ENCODE measurements at regions not wholly inside any gene's neighbourhood (a gene's known extent, or its start where the extent isn't known, plus 50 kb on each side); places are given as distances from the start of the nearest gene placed in this dataset.

DNA sequence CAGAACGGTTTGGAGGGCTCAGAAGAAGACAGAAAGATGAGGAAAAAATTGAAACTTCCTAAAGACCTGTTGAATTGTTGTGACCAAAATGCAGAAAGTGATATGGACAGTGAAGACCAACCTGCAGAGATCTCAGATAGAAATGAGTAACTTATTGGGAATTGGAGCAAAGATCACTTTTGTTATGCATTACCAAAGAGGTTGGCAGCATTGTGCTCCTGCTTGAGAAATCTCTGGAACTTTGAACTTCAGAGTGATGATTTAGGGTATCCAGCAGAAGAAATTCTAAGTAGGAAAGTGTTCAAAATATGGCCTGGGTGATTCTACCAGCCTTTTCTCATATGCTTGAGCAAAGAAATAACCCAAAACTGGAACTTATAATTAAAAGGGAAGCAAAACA lies 136.0 kb downstream of the GJA1 start:
- no peak for DNase-seq
- intact Hi-C loops (cut with micrococcal nuclease), result no loop called here
- H3K27me3 Mint-ChIP-seq, result no peaks in the 10 kb centered on the region
- H3K9me3 Mint-ChIP-seq, result peaks cover 3% of the 10 kb centered on the region
- no peaks in the 10 kb centered on the region for H3K36me3 Mint-ChIP-seq (ENCODE audit: low read depth)
- H3K4me1 Mint-ChIP-seq, result no peaks in the 10 kb centered on the region
- TF ChIP-seq, protein P1, sequence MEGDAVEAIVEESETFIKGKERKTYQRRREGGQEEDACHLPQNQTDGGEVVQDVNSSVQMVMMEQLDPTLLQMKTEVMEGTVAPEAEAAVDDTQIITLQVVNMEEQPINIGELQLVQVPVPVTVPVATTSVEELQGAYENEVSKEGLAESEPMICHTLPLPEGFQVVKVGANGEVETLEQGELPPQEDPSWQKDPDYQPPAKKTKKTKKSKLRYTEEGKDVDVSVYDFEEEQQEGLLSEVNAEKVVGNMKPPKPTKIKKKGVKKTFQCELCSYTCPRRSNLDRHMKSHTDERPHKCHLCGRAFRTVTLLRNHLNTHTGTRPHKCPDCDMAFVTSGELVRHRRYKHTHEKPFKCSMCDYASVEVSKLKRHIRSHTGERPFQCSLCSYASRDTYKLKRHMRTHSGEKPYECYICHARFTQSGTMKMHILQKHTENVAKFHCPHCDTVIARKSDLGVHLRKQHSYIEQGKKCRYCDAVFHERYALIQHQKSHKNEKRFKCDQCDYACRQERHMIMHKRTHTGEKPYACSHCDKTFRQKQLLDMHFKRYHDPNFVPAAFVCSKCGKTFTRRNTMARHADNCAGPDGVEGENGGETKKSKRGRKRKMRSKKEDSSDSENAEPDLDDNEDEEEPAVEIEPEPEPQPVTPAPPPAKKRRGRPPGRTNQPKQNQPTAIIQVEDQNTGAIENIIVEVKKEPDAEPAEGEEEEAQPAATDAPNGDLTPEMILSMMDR (IDR thresholded peaks at IDR 0.05), result no peak
- no peak overlapping the region for H3K4me3 Mint-ChIP-seq
- H3K27ac Mint-ChIP-seq, result no peak overlapping the region
- ChIA-PET CTCF (no interaction called here), POLR2A (no interaction called here)
- no peak for ATAC-seq (ENCODE audit: low read depth)

DNA sequence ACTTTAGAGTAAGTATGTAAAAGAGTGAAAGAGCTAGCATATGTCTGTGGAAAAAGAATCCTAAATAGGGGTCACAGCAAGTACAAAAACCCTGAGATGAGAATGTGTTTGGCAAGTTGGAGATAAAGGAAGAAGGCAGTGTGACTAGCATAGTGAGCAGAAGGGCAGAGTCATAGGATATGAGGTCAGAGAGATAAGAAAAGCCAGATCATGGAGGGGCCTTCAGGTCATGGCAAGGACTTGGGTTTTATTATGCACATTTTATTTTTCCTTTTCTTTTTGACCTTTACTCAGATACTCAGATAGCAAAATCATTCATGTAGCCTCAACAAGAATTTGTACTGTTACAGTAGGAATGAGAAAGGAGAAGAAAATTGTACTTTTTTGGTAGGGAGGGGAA lies 138.0 kb downstream of the GJA1 start:
- DNase-seq (no peak), ATAC-seq (ENCODE audit: low read depth) (no peak)
- H3K9me3 Mint-ChIP-seq, result peaks cover 3% of the 10 kb centered on the region
- H3K4me3 Mint-ChIP-seq, result no peak overlapping the region
- intact Hi-C loops (cut with micrococcal nuclease), result no loop called here
- no peaks in the 10 kb centered on the region for H3K27me3 Mint-ChIP-seq
- ChIA-PET POLR2A (no interaction called here), CTCF (no interaction called here)
- TF ChIP-seq, protein P1 (IDR thresholded peaks at IDR 0.05), result no peak
- no peaks in the 10 kb centered on the region for H3K36me3 Mint-ChIP-seq (ENCODE audit: low read depth)
- H3K4me1 Mint-ChIP-seq, result no peaks in the 10 kb centered on the region
- H3K27ac Mint-ChIP-seq, result no peak overlapping the region

DNA sequence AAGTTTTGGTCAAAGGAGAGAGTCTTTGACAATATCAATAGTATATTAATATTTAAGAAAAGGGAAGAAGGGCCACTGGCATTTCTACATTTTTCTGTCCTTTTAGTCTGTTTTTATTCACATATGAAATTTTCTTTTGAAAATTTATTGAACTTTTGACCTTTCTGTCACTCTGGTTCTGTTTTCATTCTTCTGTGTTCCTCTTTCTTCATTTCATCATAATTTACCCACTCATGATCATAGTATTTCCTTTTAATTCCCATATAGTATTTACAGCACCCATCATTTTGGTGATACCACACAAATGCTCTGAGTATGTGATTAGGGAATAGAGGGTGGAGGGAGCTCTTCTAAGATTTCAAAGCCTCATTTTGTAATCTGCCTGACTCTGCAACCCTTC lies 142.8 kb downstream of the GJA1 start:
- CTCF ChIA-PET, result no interaction called here

DNA sequence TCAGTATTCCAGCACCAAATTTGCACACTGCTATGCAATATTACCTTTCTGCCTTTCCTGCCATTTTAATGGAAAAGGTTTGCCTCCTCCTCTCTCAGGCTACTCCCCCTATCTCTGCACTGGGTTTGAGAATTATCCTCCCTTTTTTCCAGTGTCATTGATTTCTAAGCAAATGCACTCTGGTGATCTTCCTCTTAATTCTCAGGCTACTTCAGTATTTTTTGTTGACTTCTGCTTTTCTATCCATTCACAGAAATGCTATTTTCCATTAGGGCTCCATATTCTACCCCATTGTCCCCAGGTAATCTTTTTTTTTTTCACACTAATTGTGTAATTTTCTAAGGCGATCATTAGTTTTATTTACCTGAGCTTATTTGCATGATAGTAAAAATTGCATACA lies 144.0 kb downstream of the GJA1 start:
- ChIA-PET CTCF (no interaction called here), POLR2A (no interaction called here)
- no peaks in the 10 kb centered on the region for H3K36me3 Mint-ChIP-seq (ENCODE audit: low read depth)
- no peak for DNase-seq
- H3K27me3 Mint-ChIP-seq, result no peaks in the 10 kb centered on the region
- TF ChIP-seq, protein P1 (IDR thresholded peaks at IDR 0.05), result no peak
- no peak overlapping the region for H3K4me3 Mint-ChIP-seq
- no peaks in the 10 kb centered on the region for H3K9me3 Mint-ChIP-seq
- ATAC-seq (ENCODE audit: low read depth), result no peak
- H3K27ac Mint-ChIP-seq, result no peak overlapping the region
- intact Hi-C loops (cut with micrococcal nuclease), result no loop called here
- no peaks in the 10 kb centered on the region for H3K4me1 Mint-ChIP-seq

More for the DNA sequence above, 142.8 kb downstream of the GJA1 start:
- POLR2A ChIA-PET, result no interaction called here
- DNase-seq (no peak), ATAC-seq (ENCODE audit: low read depth) (no peak)
- Mint-ChIP-seq H3K27ac (no peak overlapping the region), H3K36me3 (ENCODE audit: low read depth) (no peaks in the 10 kb centered on the region), H3K4me3 (no peak overlapping the region), H3K9me3 (no peaks in the 10 kb centered on the region), H3K27me3 (no peaks in the 10 kb centered on the region), H3K4me1 (no peaks in the 10 kb centered on the region)
- intact Hi-C loops (cut with micrococcal nuclease), result no loop called here
- TF ChIP-seq, protein P1 (IDR thresholded peaks at IDR 0.05), result no peak

DNA sequence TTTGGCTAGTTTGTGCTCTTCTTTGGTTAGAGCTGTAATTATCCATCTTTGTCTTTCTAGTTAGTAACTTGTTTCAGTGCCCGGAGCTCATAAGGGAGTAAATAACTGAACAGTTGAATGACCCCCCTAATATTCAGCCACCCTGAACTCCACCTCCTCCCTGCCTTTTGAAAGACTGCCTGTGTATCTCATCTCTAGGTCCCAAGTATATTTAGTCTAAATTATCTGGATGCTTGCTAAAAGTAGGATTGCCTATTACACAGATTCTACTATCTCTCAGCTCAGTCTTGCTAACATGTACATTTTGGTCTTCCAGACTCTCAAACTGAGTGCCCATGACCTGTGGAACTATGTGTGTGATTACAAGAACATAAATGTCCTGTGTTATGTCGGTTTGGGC lies 145.9 kb downstream of the GJA1 start:
- POLR2A ChIA-PET, result no interaction called here
- no peaks in the 10 kb centered on the region for H3K36me3 Mint-ChIP-seq (ENCODE audit: low read depth)
- TF ChIP-seq, protein P1 (IDR thresholded peaks at IDR 0.05), result no peak
- CTCF ChIA-PET, result no interaction called here
- intact Hi-C loops (cut with micrococcal nuclease), result no loop called here
- ATAC-seq (ENCODE audit: low read depth), result no peak
- H3K4me1 Mint-ChIP-seq, result no peaks in the 10 kb centered on the region
- DNase-seq, result no peak
- H3K9me3 Mint-ChIP-seq, result no peaks in the 10 kb centered on the region
- H3K27me3 Mint-ChIP-seq, result no peaks in the 10 kb centered on the region
- H3K4me3 Mint-ChIP-seq, result no peak overlapping the region
- H3K27ac Mint-ChIP-seq, result no peak overlapping the region

Measured in activated B cell treated with CpG ODN at 0.5 μM for 24 hours (primary cell).